T-cell (primary cell): ENCODE measurements at regions not wholly inside any gene's neighbourhood (a gene's known extent, or its start where the extent isn't known, plus 50 kb on each side); places are given as distances from the start of the nearest gene placed in this dataset.

ENCODE experiments used
- ATAC-seq, 4 experiments: fragments of 200-7000 bp in 3 of 4; fragments of 150-1000 bp in 1 of 4; cut with Tn5 transposase; replicated peaks in 1 of 4; 1 replicate in 3 of 4; 2 replicates in 1 of 4; pipeline ENCODE4 v1.10.0; 2021; ENCODE audit warnings: moderate library complexity in 3 of 4, mild to moderate bottlenecking in 2 of 4, moderate number of reproducible peaks in 1 of 4
- CTCF ChIA-PET, 2 donors: fragments of 300-600 bp; sonication (Branson Sonifier 250); formaldehyde crosslinking; loops; one replicate each; lab custom pipeline; 2022; ENCODE audit warnings: antibody characterized with exemption in 2 of 2; lab: Charles Lee
- POLR2A ChIA-PET, 2 donors: fragments of 300-600 bp; sonication (Branson Sonifier 250); formaldehyde crosslinking; loops; one replicate each; lab custom pipeline; 2022; ENCODE audit warnings: antibody characterized with exemption in 2 of 2; lab: Charles Lee
- DNase-seq, 35 experiments: peaks; one replicate each; pipeline versions ENCODE4 v3.0.0 to v3.0.0-alpha.2; 2013 to 2023
- H3K27ac ChIP-seq: one replicate; pipeline ENCODE4 v1.5.1; 2013; ENCODE audit warnings: low read length
- H3K27me3 ChIP-seq, 2 experiments: replicated peaks in 1 of 2; 1 replicate in 1 of 2; 2 replicates in 1 of 2; pipeline versions ENCODE4 v1.6.1 to v1.7.0; 2013; ENCODE audit warnings: low read length in 1 of 2, mixed read lengths in 1 of 2; ENCODE audit not compliant: control insufficient read depth in 2 of 2, insufficient read depth in 2 of 2; ENCODE audit errors: extremely low read depth in 1 of 2
- H3K36me3 ChIP-seq, 2 donors: 1 replicate in 1 of 2; 2 replicates in 1 of 2; pipeline versions ENCODE4 v1.6.1 to v1.7.0; 2013; ENCODE audit warnings: low read length in 1 of 2; ENCODE audit not compliant: control insufficient read depth in 2 of 2, insufficient read depth in 1 of 2; ENCODE audit errors: extremely low read depth in 1 of 2
- H3K4me1 ChIP-seq, 2 experiments: 1 replicate in 1 of 2; 2 replicates in 1 of 2; pipeline versions ENCODE4 v1.6.1 to v1.7.0; 2013; ENCODE audit warnings: low read length in 2 of 2, mixed read lengths in 1 of 2; ENCODE audit not compliant: insufficient read depth in 2 of 2, control insufficient read depth in 1 of 2; ENCODE audit errors: extremely low read depth in 1 of 2
- H3K4me3 ChIP-seq, 2 donors: 1 replicate in 1 of 2; 2 replicates in 1 of 2; pipeline versions ENCODE4 v1.5.1 to v1.7.0; 2013; ENCODE audit warnings: mild to moderate bottlenecking in 2 of 2, low read length in 1 of 2, moderate library complexity in 1 of 2; ENCODE audit not compliant: control insufficient read depth in 1 of 2; ENCODE audit errors: extremely low read depth in 1 of 2
- H3K9me3 ChIP-seq: 2 replicates; pipeline ENCODE4 v1.7.0; 2013
- H3K27ac Mint-ChIP-seq, 2 donors: one replicate each; pipeline ENCODE4 v1.8.0; 2020 to 2021; ENCODE audit warnings: mild to moderate bottlenecking in 2 of 2, mixed read lengths in 2 of 2
- H3K27me3 Mint-ChIP-seq, 2 donors: one replicate each; pipeline ENCODE4 v1.8.0; 2021 to 2022; ENCODE audit warnings: mixed read lengths in 2 of 2
- H3K36me3 Mint-ChIP-seq: one replicate; pipeline ENCODE4 v1.8.0; 2021; ENCODE audit warnings: mixed read lengths
- H3K4me1 Mint-ChIP-seq, 3 donors: one replicate each; pipeline ENCODE4 v1.8.0; 2020 to 2022; ENCODE audit warnings: mixed read lengths in 3 of 3, mild to moderate bottlenecking in 1 of 3
- H3K4me3 Mint-ChIP-seq, 3 donors: one replicate each; pipeline ENCODE4 v1.8.0; 2020 to 2022; ENCODE audit warnings: mild to moderate bottlenecking in 3 of 3, mixed read lengths in 3 of 3, moderate library complexity in 3 of 3
- H3K9me3 Mint-ChIP-seq, 3 donors: one replicate each; pipeline ENCODE4 v1.8.0; 2020 to 2022; ENCODE audit warnings: mixed read lengths in 3 of 3
- WGBS: methylation state at CpG from one replicate; pipeline ENCODE4 v1.1.5; 2013; ENCODE audit warnings: missing lambda C conversion rate; ENCODE audit not compliant: insufficient coverage; 5-methylcytosine and 5-hydroxymethylcytosine counted together

DNA sequence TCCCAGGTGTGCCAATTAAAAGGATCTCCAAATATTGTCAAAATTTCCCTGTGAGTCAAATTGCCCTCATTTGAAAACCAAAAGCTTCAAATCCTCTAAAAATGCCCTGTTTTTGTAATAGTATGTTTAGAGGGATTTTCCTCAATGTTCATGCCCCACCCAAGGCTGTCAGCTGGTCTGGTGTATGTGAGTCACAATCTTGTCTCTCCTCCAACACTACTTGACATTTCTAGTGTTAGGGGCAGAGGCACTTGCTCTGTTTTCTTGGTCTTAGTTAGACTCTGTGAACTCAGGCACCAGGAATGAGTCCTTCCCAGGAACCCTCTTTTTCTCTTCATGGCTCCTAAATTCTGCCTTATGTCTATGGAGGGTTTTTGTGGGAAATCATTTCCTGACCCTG, 634.8 kb downstream of the KCNJ2 start:
- DNase-seq (no peak), ATAC-seq (no peak)
- Histone ChIP-seq H3K4me3 (no peak overlapping the region), H3K36me3 (no peaks in the 10 kb centered on the region), H3K4me1 (no peaks in the 10 kb centered on the region), H3K27me3 (no peaks in the 10 kb centered on the region), H3K9me3 (no peaks in the 10 kb centered on the region), H3K27ac (no peak overlapping the region)
- H3K27ac Mint-ChIP-seq = no peak overlapping the region
- H3K9me3 Mint-ChIP-seq = peaks cover 0 to 5% (median 2%) of the 10 kb centered on the region in 3 donors
- H3K4me3 Mint-ChIP-seq = no peak overlapping the region
- H3K27me3 Mint-ChIP-seq = no peaks in the 10 kb centered on the region
- no peaks in the 10 kb centered on the region for H3K4me1 Mint-ChIP-seq
- CTCF ChIA-PET = no interaction called here
- POLR2A ChIA-PET = no interaction called here
- H3K36me3 Mint-ChIP-seq = no peaks in the 10 kb centered on the region

DNA sequence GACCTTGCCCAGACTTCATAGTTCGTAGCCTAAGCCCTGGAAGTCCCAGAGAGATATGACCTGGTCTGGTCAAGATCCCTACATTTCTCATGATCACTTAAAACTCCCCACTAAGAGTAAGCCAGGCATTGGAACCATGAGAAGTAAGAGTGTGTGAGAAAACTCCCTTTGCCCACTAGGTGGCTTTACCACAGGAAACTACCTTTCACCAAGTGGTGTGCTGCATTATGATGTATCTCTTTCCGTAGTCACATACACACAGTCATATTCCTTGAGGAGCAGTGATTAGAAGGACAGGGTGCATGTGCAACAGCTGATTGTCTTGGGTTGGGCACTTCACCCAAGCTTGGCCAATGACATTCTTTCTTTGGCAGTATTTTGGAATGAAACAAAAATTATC, 639.3 kb downstream of the KCNJ2 start:
- no peak overlapping the region for H3K27ac ChIP-seq
- no peak overlapping the region for H3K4me3 Mint-ChIP-seq
- DNase-seq (no peak), ATAC-seq (no peak)
- no peaks in the 10 kb centered on the region for H3K4me1 Mint-ChIP-seq
- H3K36me3 Mint-ChIP-seq = no peaks in the 10 kb centered on the region
- H3K9me3 ChIP-seq = no peaks in the 10 kb centered on the region
- H3K4me3 ChIP-seq = no peak overlapping the region
- ChIA-PET CTCF (no interaction called here), POLR2A (no interaction called here)
- H3K9me3 Mint-ChIP-seq = peaks cover 2 to 8% (median 7%) of the 10 kb centered on the region in 3 donors
- H3K27me3 Mint-ChIP-seq = no peaks in the 10 kb centered on the region
- H3K27ac Mint-ChIP-seq = no peak overlapping the region
- H3K27me3 ChIP-seq = no peaks in the 10 kb centered on the region
- no peaks in the 10 kb centered on the region for H3K4me1 ChIP-seq
- WGBS = 60% methylated on average over 1 of the region's 2 CpGs
- H3K36me3 ChIP-seq = no peaks in the 10 kb centered on the region

DNA sequence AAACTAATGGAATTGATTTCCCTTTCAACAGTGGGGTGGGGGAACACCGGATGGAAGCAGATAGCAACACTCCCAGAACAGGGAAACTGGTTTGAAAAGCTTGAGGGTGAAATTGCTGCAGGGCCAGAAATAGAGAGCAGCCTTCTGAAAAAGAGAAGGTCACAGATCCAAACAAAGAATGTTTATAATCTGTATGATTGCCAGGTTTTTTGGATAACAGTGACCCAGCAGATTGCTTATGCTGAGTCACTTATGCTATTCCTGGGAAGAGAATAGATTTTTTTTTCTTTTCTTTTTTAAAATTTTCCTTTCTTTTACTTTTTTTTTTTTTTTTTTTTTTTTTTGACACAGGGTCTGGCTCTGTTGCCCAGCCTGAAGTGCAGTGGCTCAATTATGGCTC, 641.3 kb downstream of the KCNJ2 start:
- ChIA-PET CTCF (no interaction called here), POLR2A (no interaction called here)
- no peak overlapping the region for H3K4me3 Mint-ChIP-seq
- H3K36me3 Mint-ChIP-seq = no peaks in the 10 kb centered on the region
- H3K4me1 ChIP-seq = no peaks in the 10 kb centered on the region
- H3K27me3 Mint-ChIP-seq = no peaks in the 10 kb centered on the region
- H3K27ac Mint-ChIP-seq = no peak overlapping the region
- peaks cover under 1 to 7% (median 3%) of the 10 kb centered on the region in 3 donors for H3K9me3 Mint-ChIP-seq
- no peak overlapping the region for H3K27ac ChIP-seq
- no peak overlapping the region for H3K4me3 ChIP-seq
- no peaks in the 10 kb centered on the region for H3K36me3 ChIP-seq
- H3K4me1 Mint-ChIP-seq = no peaks in the 10 kb centered on the region
- H3K27me3 ChIP-seq = no peaks in the 10 kb centered on the region
- ATAC-seq = no peak
- DNase-seq = no peak
- no peaks in the 10 kb centered on the region for H3K9me3 ChIP-seq
- no CpG with 5 or more reads among the region's 1 CpG for WGBS

DNA sequence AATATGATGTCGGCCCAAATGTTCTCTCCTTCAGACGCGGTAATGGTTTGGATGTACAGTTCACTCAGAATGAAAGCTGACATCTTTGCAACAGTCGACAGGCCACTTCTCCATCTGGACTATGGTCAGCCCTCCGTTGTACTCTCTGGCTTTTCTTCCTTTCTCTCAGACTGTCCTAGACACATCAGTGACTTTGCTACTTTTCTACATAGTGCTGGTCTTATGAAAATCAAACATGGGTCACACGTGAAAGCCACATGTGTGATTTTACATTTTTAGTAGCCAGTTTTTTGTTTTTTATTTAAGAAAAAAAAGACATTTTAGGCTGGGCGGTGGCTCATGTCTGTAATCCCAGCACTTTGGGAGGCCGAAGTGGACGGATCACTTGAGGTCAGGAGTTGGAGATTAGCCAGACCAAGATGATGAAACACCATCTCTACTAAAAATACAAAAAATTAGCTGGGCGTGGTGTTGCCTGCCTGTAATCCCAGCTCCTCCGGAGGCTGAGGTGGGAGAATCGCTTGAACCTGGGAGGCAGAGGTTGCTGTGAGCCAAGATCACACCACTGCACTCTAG, 644.1 kb downstream of the KCNJ2 start:
- ATAC-seq (no peak), DNase-seq (no peak)
- no peaks in the 10 kb centered on the region for H3K36me3 ChIP-seq
- WGBS = 98% methylated on average over 8 of the region's 12 CpGs
- no peaks in the 10 kb centered on the region for H3K4me1 ChIP-seq
- no peaks in the 10 kb centered on the region for H3K4me1 Mint-ChIP-seq
- no peaks in the 10 kb centered on the region for H3K27me3 ChIP-seq
- no peak overlapping the region for H3K27ac Mint-ChIP-seq
- H3K9me3 ChIP-seq = no peaks in the 10 kb centered on the region
- peaks cover 2 to 7% (median 3%) of the 10 kb centered on the region in 3 donors for H3K9me3 Mint-ChIP-seq
- H3K27ac ChIP-seq = no peak overlapping the region
- POLR2A ChIA-PET = no interaction called here
- H3K36me3 Mint-ChIP-seq = no peaks in the 10 kb centered on the region
- no peak overlapping the region for H3K4me3 Mint-ChIP-seq
- CTCF ChIA-PET = no interaction called here
- no peak overlapping the region for H3K4me3 ChIP-seq
- H3K27me3 Mint-ChIP-seq = no peaks in the 10 kb centered on the region

DNA sequence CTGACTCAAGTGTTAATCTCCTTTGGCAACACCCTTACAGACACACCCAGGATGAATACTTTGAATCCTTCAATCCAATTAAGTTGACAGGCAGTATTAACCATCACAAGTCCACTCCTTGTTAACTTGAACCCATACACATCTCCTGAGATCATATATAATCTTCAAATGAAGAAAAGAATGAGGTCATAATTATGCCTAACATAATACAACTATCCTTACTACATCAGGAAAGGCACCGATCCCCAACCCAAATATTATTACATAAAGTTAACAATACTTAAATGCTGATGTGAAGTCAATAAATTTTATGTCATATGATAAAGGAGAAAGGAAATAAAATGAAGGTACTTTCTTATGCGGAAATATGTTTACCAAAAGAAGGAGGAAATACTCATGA, 649.9 kb downstream of the KCNJ2 start:
- ATAC-seq = no peak
- H3K36me3 ChIP-seq = no peaks in the 10 kb centered on the region
- POLR2A ChIA-PET = no interaction called here

DNA sequence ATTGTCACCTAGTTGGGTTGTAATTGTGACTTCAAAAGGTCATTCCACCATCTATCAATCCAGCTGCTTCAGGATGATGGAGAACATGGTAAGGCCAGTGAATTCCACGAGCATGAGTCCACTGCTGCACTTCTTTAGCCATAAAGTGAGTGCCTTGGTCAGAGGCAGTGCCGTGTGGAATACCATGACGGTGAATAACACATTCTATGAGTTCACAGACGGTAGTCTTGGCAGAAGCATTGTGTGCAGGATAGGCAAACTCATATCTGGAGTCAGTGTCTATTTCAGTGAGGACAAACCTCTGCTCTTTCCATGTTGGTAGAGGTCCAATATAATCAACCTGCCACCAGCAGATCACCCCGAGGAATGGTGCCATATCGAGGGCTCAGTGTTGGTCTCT, 650.9 kb downstream of the KCNJ2 start:
- Histone ChIP-seq H3K36me3 (no peaks in the 10 kb centered on the region), H3K9me3 (no peaks in the 10 kb centered on the region), H3K4me3 (no peak overlapping the region), H3K27me3 (no peaks in the 10 kb centered on the region), H3K4me1 (no peaks in the 10 kb centered on the region), H3K27ac (no peak overlapping the region)
- ATAC-seq (no peak), DNase-seq (no peak)
- no peaks in the 10 kb centered on the region for H3K27me3 Mint-ChIP-seq
- H3K9me3 Mint-ChIP-seq = peaks cover 0 to 11% (median 7%) of the 10 kb centered on the region in 3 donors
- H3K4me1 Mint-ChIP-seq = no peaks in the 10 kb centered on the region
- no peak overlapping the region for H3K4me3 Mint-ChIP-seq
- H3K27ac Mint-ChIP-seq = no peak overlapping the region
- CTCF ChIA-PET = no interaction called here
- POLR2A ChIA-PET = no interaction called here
- no peaks in the 10 kb centered on the region for H3K36me3 Mint-ChIP-seq
- WGBS = 87% methylated on average over 3 of the region's 6 CpGs

More for the DNA sequence above, 649.9 kb downstream of the KCNJ2 start:
- no peak overlapping the region for H3K4me3 Mint-ChIP-seq
- no peaks in the 10 kb centered on the region for H3K4me1 Mint-ChIP-seq
- no peaks in the 10 kb centered on the region for H3K27me3 ChIP-seq
- no peaks in the 10 kb centered on the region for H3K4me1 ChIP-seq
- no peaks in the 10 kb centered on the region for H3K27me3 Mint-ChIP-seq
- no peaks in the 10 kb centered on the region for H3K36me3 Mint-ChIP-seq
- DNase-seq = no peak
- H3K4me3 ChIP-seq = no peak overlapping the region
- no CpG with 5 or more reads among the region's 2 CpGs for WGBS
- no peak overlapping the region for H3K27ac ChIP-seq
- H3K27ac Mint-ChIP-seq = no peak overlapping the region
- H3K9me3 Mint-ChIP-seq = peaks cover 0 to 11% (median 7%) of the 10 kb centered on the region in 3 donors
- CTCF ChIA-PET = no interaction called here
- no peaks in the 10 kb centered on the region for H3K9me3 ChIP-seq
